ENCODE measurements at regions not wholly inside any gene's neighbourhood (a gene's known extent, or its start where the extent isn't known, plus 50 kb on each side); places are given as distances from the start of the nearest gene placed in this dataset.

DNA sequence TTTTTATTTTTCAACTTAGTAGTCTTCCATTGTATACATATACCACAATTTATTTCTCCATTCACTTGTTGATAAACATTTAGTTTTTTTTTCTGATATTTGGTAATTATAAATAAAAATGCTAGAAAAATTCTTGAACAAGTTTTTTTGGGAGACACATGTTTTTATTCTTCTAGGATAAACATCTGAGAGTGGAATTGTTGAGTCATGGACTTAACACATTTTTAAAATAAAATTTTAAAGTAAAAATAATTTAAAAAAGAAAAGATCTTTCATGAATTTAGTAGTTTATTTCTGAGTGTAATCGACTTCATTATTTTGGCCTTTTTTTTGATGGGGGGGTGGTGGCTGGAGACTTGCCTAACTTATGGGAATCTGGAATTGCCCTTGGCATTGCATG is 391.1 kb downstream of the KCNJ2 start:
- no peaks in the 10 kb centered on the region for H3K9me3 ChIP-seq
- TF ChIP-seq, protein P1, sequence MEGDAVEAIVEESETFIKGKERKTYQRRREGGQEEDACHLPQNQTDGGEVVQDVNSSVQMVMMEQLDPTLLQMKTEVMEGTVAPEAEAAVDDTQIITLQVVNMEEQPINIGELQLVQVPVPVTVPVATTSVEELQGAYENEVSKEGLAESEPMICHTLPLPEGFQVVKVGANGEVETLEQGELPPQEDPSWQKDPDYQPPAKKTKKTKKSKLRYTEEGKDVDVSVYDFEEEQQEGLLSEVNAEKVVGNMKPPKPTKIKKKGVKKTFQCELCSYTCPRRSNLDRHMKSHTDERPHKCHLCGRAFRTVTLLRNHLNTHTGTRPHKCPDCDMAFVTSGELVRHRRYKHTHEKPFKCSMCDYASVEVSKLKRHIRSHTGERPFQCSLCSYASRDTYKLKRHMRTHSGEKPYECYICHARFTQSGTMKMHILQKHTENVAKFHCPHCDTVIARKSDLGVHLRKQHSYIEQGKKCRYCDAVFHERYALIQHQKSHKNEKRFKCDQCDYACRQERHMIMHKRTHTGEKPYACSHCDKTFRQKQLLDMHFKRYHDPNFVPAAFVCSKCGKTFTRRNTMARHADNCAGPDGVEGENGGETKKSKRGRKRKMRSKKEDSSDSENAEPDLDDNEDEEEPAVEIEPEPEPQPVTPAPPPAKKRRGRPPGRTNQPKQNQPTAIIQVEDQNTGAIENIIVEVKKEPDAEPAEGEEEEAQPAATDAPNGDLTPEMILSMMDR (IDR thresholded peaks at IDR 0.05): no peak
- no peaks in the 10 kb centered on the region for H3K36me3 ChIP-seq
- intact Hi-C loops (cut with DNase I): no loop called here
- no peak overlapping the region for H3K27ac ChIP-seq
- DNase-seq (no peak), ATAC-seq (no peak)
- no peaks in the 10 kb centered on the region for H3K4me1 ChIP-seq
- no peak overlapping the region for H3K4me3 ChIP-seq
- no peaks in the 10 kb centered on the region for H3K27me3 ChIP-seq (ENCODE audit: low read depth)

DNA sequence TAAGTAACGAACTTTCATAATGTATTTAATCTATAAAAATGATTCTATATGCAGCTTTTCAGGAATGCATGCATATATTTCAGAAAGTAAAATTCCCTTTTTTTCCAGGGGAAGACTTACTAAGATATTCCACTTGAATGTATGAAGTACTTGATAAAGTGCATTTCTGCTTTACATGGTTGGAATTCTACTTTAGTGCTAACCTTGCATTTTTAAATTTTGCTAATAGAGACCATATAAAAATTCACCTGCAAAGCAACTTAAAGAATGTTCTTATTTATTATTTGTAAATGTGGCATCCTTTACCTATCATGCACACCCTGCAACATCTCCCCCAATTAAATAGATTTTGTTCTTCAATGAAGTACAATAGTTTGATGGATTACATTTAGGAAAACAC is 392.8 kb downstream of the KCNJ2 start:
- no peaks in the 10 kb centered on the region for H3K4me1 ChIP-seq
- intact Hi-C loops (cut with DNase I): no loop called here
- TF ChIP-seq, protein P1 (IDR thresholded peaks at IDR 0.05): no peak
- ATAC-seq: no peak
- no peak for DNase-seq
- H3K9me3 ChIP-seq: no peaks in the 10 kb centered on the region
- no peak overlapping the region for H3K27ac ChIP-seq
- H3K36me3 ChIP-seq: no peaks in the 10 kb centered on the region
- H3K27me3 ChIP-seq (ENCODE audit: low read depth): no peaks in the 10 kb centered on the region
- no peak overlapping the region for H3K4me3 ChIP-seq

DNA sequence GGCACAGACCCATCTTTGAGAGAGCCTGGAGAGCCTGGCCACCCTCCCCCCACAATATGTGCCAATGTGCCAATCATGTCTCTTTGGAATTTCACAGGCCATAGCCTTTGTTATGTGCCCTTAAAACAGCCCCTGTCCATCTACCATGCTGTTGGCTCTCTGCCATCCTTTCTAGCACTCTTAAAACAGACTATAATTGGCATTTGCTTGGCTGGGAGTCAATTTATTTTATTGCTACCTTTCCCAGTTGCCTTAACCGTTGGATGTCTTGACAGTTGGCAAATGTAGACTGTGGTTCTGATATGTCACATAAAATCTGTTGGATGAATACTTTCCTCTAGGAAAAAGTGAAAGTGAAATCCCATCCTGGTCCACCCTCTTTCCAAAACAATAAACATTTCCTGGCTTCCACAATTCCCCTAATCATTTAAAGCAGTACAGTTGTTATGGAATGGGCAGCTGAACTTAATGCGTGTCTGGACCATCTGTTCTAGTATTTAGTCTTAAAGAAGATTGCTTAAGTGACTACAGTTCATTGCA is 394.0 kb downstream of the KCNJ2 start:
- Histone ChIP-seq H3K4me1 (no peaks in the 10 kb centered on the region), H3K9me3 (no peaks in the 10 kb centered on the region), H3K36me3 (no peaks in the 10 kb centered on the region), H3K27me3 (ENCODE audit: low read depth) (no peaks in the 10 kb centered on the region), H3K27ac (no peak overlapping the region), H3K4me3 (no peak overlapping the region)
- DNase-seq (no peak), ATAC-seq (no peak)
- TF ChIP-seq, protein P1 (IDR thresholded peaks at IDR 0.05): no peak
- intact Hi-C loops (cut with DNase I): no loop called here

DNA sequence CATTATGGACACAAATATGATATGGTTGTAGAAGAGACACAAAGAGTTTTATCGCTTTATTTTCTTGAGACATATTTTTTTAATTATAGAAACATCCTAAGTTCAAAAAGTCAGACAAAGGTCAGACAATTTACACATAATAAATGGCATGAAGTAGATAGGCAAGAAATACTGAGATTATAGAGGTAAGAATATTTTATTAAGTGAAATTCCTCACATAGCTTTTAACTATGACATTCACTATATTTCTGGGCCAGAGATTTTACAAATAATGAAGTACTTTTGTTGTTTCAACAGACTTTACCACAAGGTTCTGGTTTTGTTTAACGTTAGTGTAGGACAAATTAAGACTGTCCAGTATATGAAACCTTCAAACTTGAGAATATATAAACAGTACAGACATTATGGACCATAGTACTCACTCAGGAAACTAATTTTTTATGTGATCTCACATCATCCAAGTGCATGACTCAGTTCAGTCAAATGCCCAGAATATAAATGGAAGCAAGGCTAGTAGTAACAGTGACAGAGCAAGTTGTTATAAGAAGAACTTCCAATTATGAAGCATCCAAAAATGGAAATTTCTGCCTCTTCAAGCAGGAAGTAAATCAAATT is 394.8 kb downstream of the KCNJ2 start:
- H3K4me1 ChIP-seq: no peaks in the 10 kb centered on the region
- no peaks in the 10 kb centered on the region for H3K36me3 ChIP-seq
- DNase-seq: no peak
- no peak for ATAC-seq
- H3K4me3 ChIP-seq: no peak overlapping the region
- TF ChIP-seq, protein P1 (IDR thresholded peaks at IDR 0.05): no peak
- intact Hi-C loops (cut with DNase I): no loop called here
- no peak overlapping the region for H3K27ac ChIP-seq
- H3K27me3 ChIP-seq (ENCODE audit: low read depth): no peaks in the 10 kb centered on the region
- no peaks in the 10 kb centered on the region for H3K9me3 ChIP-seq

DNA sequence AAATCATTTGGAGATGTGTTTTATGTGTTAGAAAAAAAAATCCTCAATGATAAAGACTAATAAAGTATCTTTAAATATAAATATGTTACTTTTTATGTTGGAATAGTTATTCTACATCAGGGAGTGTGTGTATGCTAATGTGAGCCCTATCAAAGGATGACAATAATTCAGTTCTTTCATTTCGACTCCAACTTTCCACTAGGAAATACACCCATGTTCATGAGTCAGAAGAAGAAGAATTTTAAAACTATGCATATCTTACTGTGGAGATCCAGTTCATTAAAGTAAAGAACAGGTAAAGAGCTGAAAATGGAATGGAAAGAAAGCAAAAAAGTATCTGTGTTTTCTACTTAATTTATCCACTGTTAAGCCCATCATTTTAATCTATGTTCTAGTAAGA is 399.8 kb downstream of the KCNJ2 start:
- Histone ChIP-seq H3K4me1 (no peaks in the 10 kb centered on the region), H3K27ac (no peak overlapping the region), H3K9me3 (no peaks in the 10 kb centered on the region), H3K36me3 (no peaks in the 10 kb centered on the region), H3K4me3 (no peak overlapping the region), H3K27me3 (ENCODE audit: low read depth) (no peaks in the 10 kb centered on the region)
- DNase-seq: no peak
- TF ChIP-seq, protein P1 (IDR thresholded peaks at IDR 0.05): no peak
- no peak for ATAC-seq
- intact Hi-C loops (cut with DNase I): no loop called here

Measured in lower lobe of right lung (tissue), 2 donors.